ENCODE measurements at regions not wholly inside any gene's neighbourhood (a gene's known extent, or its start where the extent isn't known, plus 50 kb on each side); places are given as distances from the start of the nearest gene placed in this dataset.

DNA sequence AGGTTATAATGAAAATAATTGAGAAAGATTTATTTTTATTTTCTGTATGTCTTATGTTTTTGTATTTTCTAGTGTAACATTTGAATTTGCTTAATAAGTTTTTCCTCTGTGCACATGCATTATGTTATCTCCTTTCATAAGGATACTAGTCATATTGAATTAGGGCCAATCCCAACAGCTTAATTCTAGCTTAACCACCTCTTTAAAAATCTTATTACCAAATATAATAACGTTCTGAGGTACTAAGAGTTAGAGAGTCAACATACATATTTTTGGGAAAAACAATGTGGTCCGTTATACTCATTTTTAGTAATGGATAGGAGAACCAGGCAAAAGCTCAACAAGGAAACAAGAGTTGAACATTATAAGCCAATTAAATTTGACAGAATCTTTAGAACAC is 845.6 kb upstream of the SEL1L start:
- Histone ChIP-seq H3K4me1 (ENCODE audit: control insufficient read depth, insufficient read depth, low read length) (no peaks in the 10 kb centered on the region), H3K36me3 (ENCODE audit: control insufficient read depth, insufficient read depth, low read length) (no peaks in the 10 kb centered on the region), H3K4me3 (ENCODE audit: low read depth in 2 of 2, low read length in 2 of 2) (no peak overlapping the region), H3K9me3 (ENCODE audit: control insufficient read depth, insufficient read depth, low read depth, low read length) (no peaks in the 10 kb centered on the region), H3K27ac (ENCODE audit: low read length) (no peak overlapping the region), H3K27me3 (ENCODE audit: control insufficient read depth, insufficient read depth, low read length) (no peaks in the 10 kb centered on the region)
- TF ChIP-seq, protein P1, sequence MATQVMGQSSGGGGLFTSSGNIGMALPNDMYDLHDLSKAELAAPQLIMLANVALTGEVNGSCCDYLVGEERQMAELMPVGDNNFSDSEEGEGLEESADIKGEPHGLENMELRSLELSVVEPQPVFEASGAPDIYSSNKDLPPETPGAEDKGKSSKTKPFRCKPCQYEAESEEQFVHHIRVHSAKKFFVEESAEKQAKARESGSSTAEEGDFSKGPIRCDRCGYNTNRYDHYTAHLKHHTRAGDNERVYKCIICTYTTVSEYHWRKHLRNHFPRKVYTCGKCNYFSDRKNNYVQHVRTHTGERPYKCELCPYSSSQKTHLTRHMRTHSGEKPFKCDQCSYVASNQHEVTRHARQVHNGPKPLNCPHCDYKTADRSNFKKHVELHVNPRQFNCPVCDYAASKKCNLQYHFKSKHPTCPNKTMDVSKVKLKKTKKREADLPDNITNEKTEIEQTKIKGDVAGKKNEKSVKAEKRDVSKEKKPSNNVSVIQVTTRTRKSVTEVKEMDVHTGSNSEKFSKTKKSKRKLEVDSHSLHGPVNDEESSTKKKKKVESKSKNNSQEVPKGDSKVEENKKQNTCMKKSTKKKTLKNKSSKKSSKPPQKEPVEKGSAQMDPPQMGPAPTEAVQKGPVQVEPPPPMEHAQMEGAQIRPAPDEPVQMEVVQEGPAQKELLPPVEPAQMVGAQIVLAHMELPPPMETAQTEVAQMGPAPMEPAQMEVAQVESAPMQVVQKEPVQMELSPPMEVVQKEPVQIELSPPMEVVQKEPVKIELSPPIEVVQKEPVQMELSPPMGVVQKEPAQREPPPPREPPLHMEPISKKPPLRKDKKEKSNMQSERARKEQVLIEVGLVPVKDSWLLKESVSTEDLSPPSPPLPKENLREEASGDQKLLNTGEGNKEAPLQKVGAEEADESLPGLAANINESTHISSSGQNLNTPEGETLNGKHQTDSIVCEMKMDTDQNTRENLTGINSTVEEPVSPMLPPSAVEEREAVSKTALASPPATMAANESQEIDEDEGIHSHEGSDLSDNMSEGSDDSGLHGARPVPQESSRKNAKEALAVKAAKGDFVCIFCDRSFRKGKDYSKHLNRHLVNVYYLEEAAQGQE (IDR thresholded peaks at IDR 0.05; ENCODE audit: insufficient read depth in 1 of 2, low read depth in 2 of 2, low read length in 1 of 2), result no peak
- TF ChIP-seq POLR2AphosphoS5 (IDR thresholded peaks at IDR 0.05; ENCODE audit: low read depth, low read length) (no peak), CTCF (IDR thresholded peaks at IDR 0.05) (no peak), SIN3A (IDR thresholded peaks at IDR 0.05; ENCODE audit: borderline replicate concordance, insufficient read depth, low read depth, low read length) (no peak), TCF7L2 (IDR thresholded peaks at IDR 0.05; ENCODE audit: low read depth, low read length) (no peak)
- POLR2A ChIA-PET, result no interaction called here
- CTCF ChIA-PET, result no interaction called here
- no TSS peak for BruUV-seq (replicated peaks)
- intact Hi-C loops (cut with micrococcal nuclease; ENCODE audit: unreplicated experiment) (no loop called here), in situ Hi-C loops (cut with HindIII; ENCODE audit: low pct_unique_long_range_greater_than_20kb, low sequenced_read_pairs) (no loop called here)
- no peak for ATAC-seq
- no peak for DNase-seq (ENCODE audit: low read depth, low spot score)

- H3K27ac ChIP-seq (ENCODE audit: low read length), result no peak overlapping the region
Measured at GRCh38 chr14:82385048-82385447, 851.4 kb upstream of the SEL1L start.

GRCh38 chr14:82387699-82388098 is 854.0 kb upstream of the SEL1L start:
- POLR2A ChIA-PET, result no interaction called here
- Histone ChIP-seq H3K9me3 (ENCODE audit: control insufficient read depth, insufficient read depth, low read depth, low read length) (no peaks in the 10 kb centered on the region), H3K27me3 (ENCODE audit: control insufficient read depth, insufficient read depth, low read length) (no peaks in the 10 kb centered on the region), H3K4me1 (ENCODE audit: control insufficient read depth, insufficient read depth, low read length) (no peaks in the 10 kb centered on the region), H3K27ac (ENCODE audit: low read length) (no peak overlapping the region), H3K36me3 (ENCODE audit: control insufficient read depth, insufficient read depth, low read length) (no peaks in the 10 kb centered on the region), H3K4me3 (ENCODE audit: low read depth in 2 of 2, low read length in 2 of 2) (no peak overlapping the region)
- TF ChIP-seq, protein P1 (IDR thresholded peaks at IDR 0.05; ENCODE audit: insufficient read depth in 1 of 2, low read depth in 2 of 2, low read length in 1 of 2), result no peak
- TF ChIP-seq CTCF (IDR thresholded peaks at IDR 0.05) (no peak), TCF7L2 (IDR thresholded peaks at IDR 0.05; ENCODE audit: low read depth, low read length) (no peak), POLR2AphosphoS5 (IDR thresholded peaks at IDR 0.05; ENCODE audit: low read depth, low read length) (no peak), SIN3A (IDR thresholded peaks at IDR 0.05; ENCODE audit: borderline replicate concordance, insufficient read depth, low read depth, low read length) (no peak)
- in situ Hi-C loops (cut with HindIII; ENCODE audit: low pct_unique_long_range_greater_than_20kb, low sequenced_read_pairs), result no loop called here
- no peak for DNase-seq (ENCODE audit: low read depth, low spot score)
- BruUV-seq (replicated peaks), result no TSS peak
- intact Hi-C loops (cut with micrococcal nuclease; ENCODE audit: unreplicated experiment), result no loop called here
- CTCF ChIA-PET, result no interaction called here
- ATAC-seq, result no peak

More at GRCh38 chr14:82385048-82385447, 851.4 kb upstream of the SEL1L start:
- TF ChIP-seq TCF7L2 (IDR thresholded peaks at IDR 0.05; ENCODE audit: low read depth, low read length) (peak; percentile 60), SIN3A (IDR thresholded peaks at IDR 0.05; ENCODE audit: borderline replicate concordance, insufficient read depth, low read depth, low read length) (no peak)
- ChIA-PET CTCF (no interaction called here), POLR2A (no interaction called here)
- no peaks in the 10 kb centered on the region for H3K9me3 ChIP-seq (ENCODE audit: control insufficient read depth, insufficient read depth, low read depth, low read length)
- intact Hi-C loops (cut with micrococcal nuclease; ENCODE audit: unreplicated experiment), result no loop called here
- no peaks in the 10 kb centered on the region for H3K4me1 ChIP-seq (ENCODE audit: control insufficient read depth, insufficient read depth, low read length)
- ATAC-seq (no peak), DNase-seq (ENCODE audit: low read depth, low spot score) (no peak)
- BruUV-seq (replicated peaks), result no TSS peak
- H3K36me3 ChIP-seq (ENCODE audit: control insufficient read depth, insufficient read depth, low read length), result no peaks in the 10 kb centered on the region
- in situ Hi-C loops (cut with HindIII; ENCODE audit: low pct_unique_long_range_greater_than_20kb, low sequenced_read_pairs), result no loop called here
- H3K4me3 ChIP-seq (ENCODE audit: low read depth in 2 of 2, low read length in 2 of 2), result no peak overlapping the region
- H3K27me3 ChIP-seq (ENCODE audit: control insufficient read depth, insufficient read depth, low read length), result no peaks in the 10 kb centered on the region
